ENCODE measurements at regions not wholly inside any gene's neighbourhood (a gene's known extent, or its start where the extent isn't known, plus 50 kb on each side); places are given as distances from the start of the nearest gene placed in this dataset.

GRCh38 chr17:5683241-5683640 is 98.9 kb upstream of the NLRP1 start:
- TF ChIP-seq CTCF (IDR thresholded peaks at IDR 0.05; ENCODE audit: low read depth, low read length): no peak
- TF ChIP-seq MAX (IDR thresholded peaks at IDR 0.05; ENCODE audit: low read depth, low read length): no peak

Data from NB4 (cell line).